Endothelial cell of umbilical vein (primary cell): ENCODE measurements at regions not wholly inside any gene's neighbourhood (a gene's known extent, or its start where the extent isn't known, plus 50 kb on each side); places are given as distances from the start of the nearest gene placed in this dataset.

Experiments used
- BruUV-seq: library from RNA; stranded (reverse); fragments of 400-500 nt; replicated peaks from 2 replicates; lab custom pipeline; 2021; lab: Mats Ljungman, UMichigan
- CTCF ChIA-PET: fragments of 300-600, 350-600 bp; sonication (Branson Sonifier 250); formaldehyde crosslinking; loops from one replicate; lab custom pipeline; 2021; ENCODE audit warnings: antibody characterized with exemption, inconsistent platforms; lab: Charles Lee
- POLR2A ChIA-PET: fragments of 300-600, 350-600 bp; sonication (Branson Sonifier 250); formaldehyde crosslinking; loops from one replicate; lab custom pipeline; 2021; ENCODE audit warnings: antibody characterized with exemption, inconsistent platforms; lab: Charles Lee
- DNase-seq: peaks from one replicate; pipeline ENCODE4 v3.0.0-alpha.2; 2011; ENCODE audit warnings: low read depth, low spot score
- FAIRE-seq: peaks from 2 replicates; lab custom pipeline; 2011; peaks lifted over from hg19 to GRCh38; lab: Jason Lieb, UNC
- H2AFZ ChIP-seq: 2 replicates; pipeline ENCODE4 v1.6.0; 2012; ENCODE audit warnings: low read depth, low read length, control low read depth, inconsistent platforms
- H3K27ac ChIP-seq: 2 replicates; pipeline ENCODE4 v1.5.1; 2011; ENCODE audit warnings: low read depth, mild to moderate bottlenecking, control low read depth, low read length, moderate library complexity; ENCODE audit not compliant: insufficient read depth
- H3K27me3 ChIP-seq, 2 experiments: 2 replicates each; pipeline versions ENCODE4 v1.6.0 to v1.6.1; 2011; ENCODE audit warnings: low read length in 2 of 2, mixed read lengths in 1 of 2; ENCODE audit not compliant: control insufficient read depth in 2 of 2, insufficient read depth in 2 of 2
- H3K36me3 ChIP-seq, 2 experiments: 2 replicates in 1 of 2; 3 replicates in 1 of 2; pipeline ENCODE4 v1.5.1; 2011; ENCODE audit warnings: low read length in 2 of 2, mild to moderate bottlenecking in 1 of 2, moderate library complexity in 1 of 2; ENCODE audit not compliant: control insufficient read depth in 2 of 2, insufficient read depth in 2 of 2; ENCODE audit errors: extremely low read depth in 1 of 2
- H3K4me1 ChIP-seq: 3 replicates; pipeline ENCODE4 v1.5.1; 2011; ENCODE audit warnings: mild to moderate bottlenecking, low read length; ENCODE audit not compliant: control insufficient read depth, insufficient read depth; ENCODE audit errors: extremely low read depth
- H3K4me2 ChIP-seq: 2 replicates; pipeline ENCODE4 v1.6.1; 2011; ENCODE audit warnings: low read length, control low read depth, mixed read lengths; ENCODE audit not compliant: insufficient read depth
- H3K4me3 ChIP-seq, 3 experiments: fragments of 200-600 bp in 1 of 3; sonication (generic), shearing (Covaris generic) in 1 of 3; replicated peaks in 1 of 3; 2 replicates each; pipeline ENCODE4 v1.5.1; 2011 to 2016; ENCODE audit warnings: control low read depth in 3 of 3, low read length in 3 of 3, mild to moderate bottlenecking in 2 of 3, inconsistent platforms in 1 of 3, low read depth in 1 of 3, moderate library complexity in 1 of 3; ENCODE audit not compliant: insufficient read depth in 1 of 3
- H3K79me2 ChIP-seq: 2 replicates; pipeline ENCODE4 v1.6.0; 2012; ENCODE audit warnings: low read length, inconsistent platforms; ENCODE audit not compliant: control insufficient read depth, insufficient read depth
- H3K9ac ChIP-seq: replicated peaks from 2 replicates; pipeline ENCODE3; 2011; ENCODE audit warnings: low read length, control low read depth; ENCODE audit not compliant: insufficient read depth; ENCODE audit errors: extremely low read depth
- H3K9me1 ChIP-seq: replicated peaks from 3 replicates; pipeline ENCODE4 v1.6.0; 2011; ENCODE audit warnings: mild to moderate bottlenecking, low read length; ENCODE audit not compliant: control insufficient read depth, insufficient read depth; ENCODE audit errors: extremely low read depth
- H3K9me3 ChIP-seq: replicated peaks from 2 replicates; pipeline ENCODE4 v1.5.1; 2012; ENCODE audit warnings: low read length, inconsistent platforms; ENCODE audit not compliant: control insufficient read depth, insufficient read depth
- H4K20me1 ChIP-seq: replicated peaks from 2 replicates; pipeline ENCODE3; 2011; ENCODE audit warnings: mild to moderate bottlenecking, low read length; ENCODE audit not compliant: control insufficient read depth, insufficient read depth; ENCODE audit errors: extremely low read depth
- CTCF ChIP-seq, 2 donors: IDR thresholded peaks; 1 replicate in 1 of 2; 2 replicates in 1 of 2; pipeline ENCODE4 v1.5.1; 2011; ENCODE audit warnings: low read length in 2 of 2, mild to moderate bottlenecking in 2 of 2, moderate library complexity in 2 of 2, control low read depth in 1 of 2, inconsistent platforms in 1 of 2, low read depth in 1 of 2; ENCODE audit not compliant: insufficient read depth in 1 of 2; ENCODE audit errors: extremely low read depth in 1 of 2
- EZH2 ChIP-seq: IDR thresholded peaks from 2 replicates; pipeline ENCODE4 v1.6.1; 2012; ENCODE audit warnings: borderline replicate concordance, low read depth, mild to moderate bottlenecking, moderate library complexity, low read length, inconsistent platforms; ENCODE audit not compliant: severe bottlenecking
- FOS ChIP-seq: IDR thresholded peaks from 2 replicates; pipeline ENCODE4 v1.6.1; 2011; ENCODE audit warnings: mild to moderate bottlenecking, low read length, moderate library complexity, borderline replicate concordance; ENCODE audit not compliant: insufficient read depth
- GATA2 ChIP-seq: IDR thresholded peaks from 2 replicates; pipeline ENCODE4 v1.7.0; 2011; ENCODE audit warnings: low read depth, mild to moderate bottlenecking, moderate library complexity, mixed read lengths, low read length; ENCODE audit not compliant: insufficient read length, insufficient read depth
- JUN ChIP-seq: IDR thresholded peaks from 2 replicates; pipeline ENCODE4 v1.6.1; 2011; ENCODE audit warnings: borderline replicate concordance, low read depth; ENCODE audit not compliant: insufficient read length, insufficient read depth
- MAX ChIP-seq: IDR thresholded peaks from 2 replicates; pipeline ENCODE4 v1.6.1; 2011; ENCODE audit not compliant: insufficient read depth, insufficient read length
- MYC ChIP-seq: IDR thresholded peaks from one replicate; pipeline ENCODE4 v1.6.1; 2011; ENCODE audit warnings: mild to moderate bottlenecking, low read depth, low read length
- POLR2A ChIP-seq: IDR thresholded peaks from 2 replicates; pipeline ENCODE4 v1.6.1; 2012; ENCODE audit warnings: low read depth, mild to moderate bottlenecking, control low read depth, low read length
- POLR2AphosphoS5 ChIP-seq: IDR thresholded peaks from 2 replicates; pipeline ENCODE4 v1.6.1; 2012; ENCODE audit warnings: low read depth, mild to moderate bottlenecking, control low read depth, low read length, moderate library complexity; ENCODE audit not compliant: insufficient read depth
- dilution Hi-C: fragments of 300-500 bp; cut with MboI; formaldehyde crosslinking; loops from one replicate; pipeline ENCODE4 v1.15.0; 2019; ENCODE audit warnings: low sequenced_read_pairs; ENCODE audit not compliant: extremely low pct_ligation_motif_present
- intact Hi-C: fragments of 100-400 bp; cut with micrococcal nuclease; formaldehyde crosslinking; loops from one replicate; pipeline ENCODE4 v1.10.0; 2022

- POLR2A ChIA-PET = no interaction called here
- no TSS peak for BruUV-seq
- Histone ChIP-seq H3K9ac (no peak overlapping the region), H4K20me1 (no peaks in the 10 kb centered on the region), H3K27me3 (no peaks in the 10 kb centered on the region), H3K9me3 (no peaks in the 10 kb centered on the region), H3K27ac (no peak overlapping the region), H3K4me3 (no peak overlapping the region), H3K4me1 (no peaks in the 10 kb centered on the region), H3K36me3 (no peaks in the 10 kb centered on the region), H3K9me1 (no peaks in the 10 kb centered on the region), H2AFZ (no peak overlapping the region), H3K79me2 (no peaks in the 10 kb centered on the region), H3K4me2 (no peak overlapping the region)
- intact Hi-C loops = no loop called here
- DNase-seq (no peak), FAIRE-seq (no peak)
- CTCF ChIA-PET = interaction anchor here (2.6 kb wide), 1 partner anchor 50 kb away, joined by 11 read pairs; no protein-coding TSS in a partner anchor
- dilution Hi-C loops = no loop called here
- no peak for TF ChIP-seq JUN
- no peak for TF ChIP-seq POLR2A
- TF ChIP-seq EZH2 = no peak
- TF ChIP-seq FOS = no peak
- no peak for TF ChIP-seq MAX
- no peak for TF ChIP-seq CTCF (IDR thresholded peaks at IDR 0.05; ENCODE audit: extremely low read depth in 1 of 2, insufficient read depth in 1 of 2, low read depth in 1 of 2, low read length in 2 of 2)
- TF ChIP-seq POLR2AphosphoS5 = no peak
- no peak for TF ChIP-seq GATA2
- TF ChIP-seq MYC = no peak
Observed at GRCh38 chr1:147843486-147843885, 59.1 kb upstream of the GJA8 start.
